Mesendoderm (in vitro differentiated cells): ENCODE measurements at regions not wholly inside any gene's neighbourhood (a gene's known extent, or its start where the extent isn't known, plus 50 kb on each side); places are given as distances from the start of the nearest gene placed in this dataset.
"Not testable (repeated sequence)": the region's sequence is repeated elsewhere in the genome, so short reads cannot be mapped to it uniquely, and the experiment has no call there.

ENCODE experiments used
- DNase-seq: peaks from one replicate; pipeline ENCODE4 v3.0.0; 2013
- H2AK5ac ChIP-seq: 2 replicates; pipeline ENCODE4 v1.6.1; 2013; ENCODE audit warnings: low read length, inconsistent platforms
- H2BK120ac ChIP-seq: 2 replicates; pipeline ENCODE4 v1.6.1; 2013; ENCODE audit warnings: low read depth, mild to moderate bottlenecking, low read length, moderate library complexity, mixed read lengths
- H2BK15ac ChIP-seq: replicated peaks from 2 replicates; pipeline ENCODE4 v1.6.1; 2013; ENCODE audit warnings: low read depth, mild to moderate bottlenecking, moderate library complexity
- H2BK5ac ChIP-seq: 2 replicates; pipeline ENCODE4 v1.6.1; 2013; ENCODE audit warnings: low read length, inconsistent platforms
- H3K18ac ChIP-seq: 2 replicates; pipeline ENCODE4 v1.6.1; 2013; ENCODE audit warnings: mild to moderate bottlenecking, low read length, mixed read lengths
- H3K23ac ChIP-seq: one replicate; pipeline ENCODE4 v1.6.1; 2013; ENCODE audit warnings: low read length
- H3K27ac ChIP-seq: 2 replicates; pipeline ENCODE4 v1.5.1; 2013; ENCODE audit warnings: low read depth, mild to moderate bottlenecking, inconsistent platforms, low read length, moderate library complexity
- H3K27me3 ChIP-seq: 2 replicates; pipeline ENCODE4 v1.6.1; 2013; ENCODE audit warnings: low read length, control low read depth, mild to moderate bottlenecking, inconsistent platforms; ENCODE audit not compliant: insufficient read depth, poor library complexity
- H3K36me3 ChIP-seq: 2 replicates; pipeline ENCODE4 v1.6.1; 2013; ENCODE audit warnings: low read length, inconsistent platforms; ENCODE audit not compliant: control insufficient read depth, insufficient read depth
- H3K4ac ChIP-seq: one replicate; pipeline ENCODE4 v1.6.1; 2013; ENCODE audit warnings: low read depth, mild to moderate bottlenecking, low read length, moderate library complexity
- H3K4me1 ChIP-seq: 2 replicates; pipeline ENCODE4 v1.6.1; 2013; ENCODE audit warnings: low read depth, low read length, inconsistent platforms; ENCODE audit not compliant: control insufficient read depth
- H3K4me2 ChIP-seq: 2 replicates; pipeline ENCODE4 v1.6.1; 2013; ENCODE audit warnings: low read length
- H3K4me3 ChIP-seq: 2 replicates; pipeline ENCODE4 v1.5.1; 2013; ENCODE audit warnings: mild to moderate bottlenecking, low read length
- H3K56ac ChIP-seq: one replicate; pipeline ENCODE4 v1.6.1; 2013; ENCODE audit warnings: low read length
- H3K79me1 ChIP-seq: 2 replicates; pipeline ENCODE4 v1.6.1; 2013; ENCODE audit warnings: low read length, inconsistent platforms
- H3K79me2 ChIP-seq: 2 replicates; pipeline ENCODE4 v1.6.1; 2013; ENCODE audit warnings: mild to moderate bottlenecking, low read length; ENCODE audit not compliant: control insufficient read depth, insufficient read depth
- H3K9ac ChIP-seq: 2 replicates; pipeline ENCODE4 v1.6.1; 2013; ENCODE audit warnings: low read length, inconsistent platforms
- H4K5ac ChIP-seq: one replicate; pipeline ENCODE4 v1.6.1; 2013; ENCODE audit warnings: low read length
- H4K8ac ChIP-seq: one replicate; pipeline ENCODE4 v1.6.1; 2013; ENCODE audit warnings: low read depth, mild to moderate bottlenecking, control low read depth, low read length, moderate library complexity
- WGBS: extraction: QIAGEN DNeasy Blood & Tissue Kit; methylation state at CpG from one replicate; pipeline ENCODE4 v1.1.7; 2013; ENCODE audit warnings: low lambda C conversion rate, missing lambda C conversion rate; ENCODE audit not compliant: insufficient coverage; ENCODE audit errors: extremely low coverage; 5-methylcytosine and 5-hydroxymethylcytosine counted together

GRCh38 chr5:17077440-17078233 is 139.8 kb upstream of the BASP1 start:
- H3K9ac ChIP-seq: no peak overlapping the region
- H3K79me2 ChIP-seq: no peaks in the 10 kb centered on the region
- H3K4me1 ChIP-seq: no peaks in the 10 kb centered on the region
- no CpG with 5 or more reads among the region's 11 CpGs for WGBS
- H3K27ac ChIP-seq: no peak overlapping the region
- H3K56ac ChIP-seq: no peak overlapping the region
- H3K4ac ChIP-seq: no peak overlapping the region
- H2AK5ac ChIP-seq: no peak overlapping the region
- H3K4me2 ChIP-seq: no peak overlapping the region
- no peak overlapping the region for H3K4me3 ChIP-seq
- no peak overlapping the region for H2BK5ac ChIP-seq
- H3K27me3 ChIP-seq: no peaks in the 10 kb centered on the region
- H4K8ac ChIP-seq: no peak overlapping the region
- H3K18ac ChIP-seq: no peak overlapping the region
- H3K23ac ChIP-seq: no peak overlapping the region
- no peak for DNase-seq
- no peak overlapping the region for H2BK120ac ChIP-seq
- H3K36me3 ChIP-seq: no peaks in the 10 kb centered on the region
- no peak overlapping the region for H4K5ac ChIP-seq
- H3K79me1 ChIP-seq: no peaks in the 10 kb centered on the region
- H2BK15ac ChIP-seq: no peak overlapping the region

GRCh38 chr5:17079562-17079961 is 137.9 kb upstream of the BASP1 start:
- Histone ChIP-seq H3K56ac (no peak overlapping the region), H2AK5ac (no peak overlapping the region), H3K27ac (no peak overlapping the region), H3K27me3 (no peaks in the 10 kb centered on the region), H3K79me1 (no peaks in the 10 kb centered on the region), H3K18ac (no peak overlapping the region), H3K4me2 (no peak overlapping the region), H3K23ac (no peak overlapping the region), H3K36me3 (no peaks in the 10 kb centered on the region), H2BK5ac (no peak overlapping the region), H3K9ac (no peak overlapping the region), H3K79me2 (no peaks in the 10 kb centered on the region), H3K4me3 (no peak overlapping the region), H2BK15ac (no peak overlapping the region), H2BK120ac (no peak overlapping the region), H4K8ac (no peak overlapping the region), H4K5ac (no peak overlapping the region), H3K4me1 (no peaks in the 10 kb centered on the region), H3K4ac (no peak overlapping the region)
- WGBS: no CpG with 5 or more reads among the region's 7 CpGs
- DNase-seq: no peak

- Histone ChIP-seq H3K27ac (no peak overlapping the region), H2BK5ac (no peak overlapping the region), H3K4ac (no peak overlapping the region), H3K79me1 (no peaks in the 10 kb centered on the region), H3K9ac (no peak overlapping the region), H3K4me3 (no peak overlapping the region), H3K56ac (no peak overlapping the region), H2BK15ac (no peak overlapping the region), H3K4me1 (no peaks in the 10 kb centered on the region), H2BK120ac (no peak overlapping the region), H3K18ac (no peak overlapping the region), H3K23ac (no peak overlapping the region), H4K5ac (no peak overlapping the region), H3K79me2 (no peaks in the 10 kb centered on the region), H4K8ac (no peak overlapping the region), H3K4me2 (no peak overlapping the region), H3K27me3 (no peaks in the 10 kb centered on the region), H2AK5ac (no peak overlapping the region), H3K36me3 (no peaks in the 10 kb centered on the region)
- WGBS: no CpG with 5 or more reads among the region's 4 CpGs
- no peak for DNase-seq
Measured at GRCh38 chr5:17080361-17080760, 137.1 kb upstream of the BASP1 start.

GRCh38 chr5:17081142-17081541 is 136.3 kb upstream of the BASP1 start:
- H3K23ac ChIP-seq: no peak overlapping the region
- no peak overlapping the region for H4K5ac ChIP-seq
- WGBS: no CpG with 5 or more reads among the region's 4 CpGs
- no peak overlapping the region for H3K9ac ChIP-seq
- no peaks in the 10 kb centered on the region for H3K79me2 ChIP-seq
- H2BK5ac ChIP-seq: no peak overlapping the region
- no peak overlapping the region for H3K4ac ChIP-seq
- H2BK120ac ChIP-seq: no peak overlapping the region
- no peak overlapping the region for H3K56ac ChIP-seq
- no peaks in the 10 kb centered on the region for H3K4me1 ChIP-seq
- H2BK15ac ChIP-seq: no peak overlapping the region
- H3K4me2 ChIP-seq: no peak overlapping the region
- no peak overlapping the region for H4K8ac ChIP-seq
- H2AK5ac ChIP-seq: no peak overlapping the region
- H3K4me3 ChIP-seq: no peak overlapping the region
- no peaks in the 10 kb centered on the region for H3K36me3 ChIP-seq
- H3K79me1 ChIP-seq: no peaks in the 10 kb centered on the region
- no peaks in the 10 kb centered on the region for H3K27me3 ChIP-seq
- DNase-seq: peak; percentile 25
- H3K18ac ChIP-seq: no peak overlapping the region
- H3K27ac ChIP-seq: no peak overlapping the region

- H4K8ac ChIP-seq, H3K79me1 ChIP-seq, H3K27me3 ChIP-seq, H3K4me2 ChIP-seq, H3K9ac ChIP-seq, H2BK15ac ChIP-seq, H2AK5ac ChIP-seq, H3K4me1 ChIP-seq, H3K79me2 ChIP-seq, H3K56ac ChIP-seq, H3K36me3 ChIP-seq, H2BK5ac ChIP-seq, H3K4me3 ChIP-seq, H2BK120ac ChIP-seq, H3K27ac ChIP-seq, H3K23ac ChIP-seq, H3K4ac ChIP-seq, H4K5ac ChIP-seq, H3K18ac ChIP-seq, DNase-seq: not testable (repeated sequence)
- WGBS: no CpG with 5 or more reads among the region's 29 CpGs
Measured at GRCh38 chr5:17083276-17083675, 134.2 kb upstream of the BASP1 start.

- no peak for DNase-seq
- H3K36me3 ChIP-seq: no peaks in the 10 kb centered on the region
- H2BK120ac ChIP-seq: no peak overlapping the region
- H3K18ac ChIP-seq: no peak overlapping the region
- H3K56ac ChIP-seq: no peak overlapping the region
- H3K4me1 ChIP-seq: no peaks in the 10 kb centered on the region
- no peaks in the 10 kb centered on the region for H3K27me3 ChIP-seq
- H3K23ac ChIP-seq: no peak overlapping the region
- no peak overlapping the region for H2BK5ac ChIP-seq
- H4K8ac ChIP-seq: no peak overlapping the region
- no peak overlapping the region for H3K4me3 ChIP-seq
- no peak overlapping the region for H3K27ac ChIP-seq
- no peak overlapping the region for H3K9ac ChIP-seq
- no peaks in the 10 kb centered on the region for H3K79me2 ChIP-seq
- H4K5ac ChIP-seq: no peak overlapping the region
- H3K4ac ChIP-seq: no peak overlapping the region
- H3K4me2 ChIP-seq: no peak overlapping the region
- H2AK5ac ChIP-seq: no peak overlapping the region
- H2BK15ac ChIP-seq: no peak overlapping the region
- no peaks in the 10 kb centered on the region for H3K79me1 ChIP-seq
- WGBS: no CpG with 5 or more reads among the region's 8 CpGs
Measured at GRCh38 chr5:17087035-17087434, 130.4 kb upstream of the BASP1 start.
